ENCODE measurements at regions not wholly inside any gene's neighbourhood (a gene's known extent, or its start where the extent isn't known, plus 50 kb on each side); places are given as distances from the start of the nearest gene placed in this dataset.

DNA sequence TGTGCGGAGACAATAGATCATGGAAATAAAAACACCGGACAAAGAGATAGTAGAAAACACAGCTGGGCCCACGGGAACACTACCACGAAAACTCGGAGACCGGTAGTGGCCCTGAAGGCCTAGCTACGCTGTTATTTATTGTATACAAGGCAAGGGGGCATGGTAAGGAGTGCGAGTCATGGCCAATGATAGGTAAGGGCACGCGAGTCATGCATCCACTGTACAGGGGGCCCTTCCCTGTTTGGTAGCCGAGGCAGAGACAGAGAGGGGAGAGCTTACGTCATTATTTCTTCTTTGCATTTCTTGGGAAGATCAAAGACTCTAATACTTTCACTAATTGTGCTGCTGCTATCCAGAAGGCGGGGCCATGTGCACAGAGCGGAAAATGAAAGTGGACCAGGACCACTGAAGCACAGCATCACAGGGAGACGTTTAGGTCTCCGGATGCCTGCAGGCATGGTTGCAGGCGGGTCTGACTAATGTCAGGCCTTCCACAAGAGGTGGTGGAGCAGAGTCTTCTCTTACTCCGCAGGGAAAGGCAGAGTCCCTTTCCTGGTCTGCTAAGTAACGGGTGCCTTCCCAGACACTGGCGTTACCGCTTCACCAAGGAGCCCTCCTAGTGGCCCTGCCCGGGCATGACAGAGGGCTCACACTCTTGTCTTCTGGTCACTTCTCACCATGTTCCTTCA, 74.4 kb upstream of the ARL4D start:
- peaks cover 43% of the 10 kb centered on the region for H3K4me1 Mint-ChIP-seq (ENCODE audit: low read depth, unreplicated experiment)
- BruUV-seq (replicated peaks) = no TSS peak
- Histone ChIP-seq H3K36me3 (ENCODE audit: control insufficient read depth, insufficient read depth, low read length) (no peaks in the 10 kb centered on the region), H3K9me3 (peaks cover 9% of the 10 kb centered on the region), H3K27me3 (replicated peaks; ENCODE audit: control insufficient read depth, insufficient read depth, low read length) (no peaks in the 10 kb centered on the region), H3K4me3 (ENCODE audit: low read depth, low read length) (no peak overlapping the region), H3K4me1 (peaks cover 50% of the 10 kb centered on the region)
- no peak for DNase-seq
- intact Hi-C loops (cut with micrococcal nuclease; ENCODE audit: unreplicated experiment) = no loop called here
- CTCF ChIA-PET = no interaction called here
- H3K4me3 Mint-ChIP-seq (ENCODE audit: unreplicated experiment) = no peak overlapping the region
- H3K36me3 Mint-ChIP-seq (ENCODE audit: insufficient read depth, unreplicated experiment) = peaks cover 9% of the 10 kb centered on the region
- peak overlapping the region; percentile 57 for H3K27ac Mint-ChIP-seq (ENCODE audit: unreplicated experiment)
- H3K27me3 Mint-ChIP-seq (ENCODE audit: insufficient read depth, unreplicated experiment) = no peaks in the 10 kb centered on the region
- TF ChIP-seq, protein P1, sequence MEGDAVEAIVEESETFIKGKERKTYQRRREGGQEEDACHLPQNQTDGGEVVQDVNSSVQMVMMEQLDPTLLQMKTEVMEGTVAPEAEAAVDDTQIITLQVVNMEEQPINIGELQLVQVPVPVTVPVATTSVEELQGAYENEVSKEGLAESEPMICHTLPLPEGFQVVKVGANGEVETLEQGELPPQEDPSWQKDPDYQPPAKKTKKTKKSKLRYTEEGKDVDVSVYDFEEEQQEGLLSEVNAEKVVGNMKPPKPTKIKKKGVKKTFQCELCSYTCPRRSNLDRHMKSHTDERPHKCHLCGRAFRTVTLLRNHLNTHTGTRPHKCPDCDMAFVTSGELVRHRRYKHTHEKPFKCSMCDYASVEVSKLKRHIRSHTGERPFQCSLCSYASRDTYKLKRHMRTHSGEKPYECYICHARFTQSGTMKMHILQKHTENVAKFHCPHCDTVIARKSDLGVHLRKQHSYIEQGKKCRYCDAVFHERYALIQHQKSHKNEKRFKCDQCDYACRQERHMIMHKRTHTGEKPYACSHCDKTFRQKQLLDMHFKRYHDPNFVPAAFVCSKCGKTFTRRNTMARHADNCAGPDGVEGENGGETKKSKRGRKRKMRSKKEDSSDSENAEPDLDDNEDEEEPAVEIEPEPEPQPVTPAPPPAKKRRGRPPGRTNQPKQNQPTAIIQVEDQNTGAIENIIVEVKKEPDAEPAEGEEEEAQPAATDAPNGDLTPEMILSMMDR (IDR thresholded peaks at IDR 0.05; ENCODE audit: insufficient read depth in 1 of 2, low read depth in 1 of 2, low read length in 1 of 2, severe bottlenecking in 1 of 2, unreplicated experiment in 1 of 2) = no peak
- POLR2A ChIA-PET = no interaction called here
- H3K9me3 Mint-ChIP-seq (ENCODE audit: unreplicated experiment) = no peaks in the 10 kb centered on the region

DNA sequence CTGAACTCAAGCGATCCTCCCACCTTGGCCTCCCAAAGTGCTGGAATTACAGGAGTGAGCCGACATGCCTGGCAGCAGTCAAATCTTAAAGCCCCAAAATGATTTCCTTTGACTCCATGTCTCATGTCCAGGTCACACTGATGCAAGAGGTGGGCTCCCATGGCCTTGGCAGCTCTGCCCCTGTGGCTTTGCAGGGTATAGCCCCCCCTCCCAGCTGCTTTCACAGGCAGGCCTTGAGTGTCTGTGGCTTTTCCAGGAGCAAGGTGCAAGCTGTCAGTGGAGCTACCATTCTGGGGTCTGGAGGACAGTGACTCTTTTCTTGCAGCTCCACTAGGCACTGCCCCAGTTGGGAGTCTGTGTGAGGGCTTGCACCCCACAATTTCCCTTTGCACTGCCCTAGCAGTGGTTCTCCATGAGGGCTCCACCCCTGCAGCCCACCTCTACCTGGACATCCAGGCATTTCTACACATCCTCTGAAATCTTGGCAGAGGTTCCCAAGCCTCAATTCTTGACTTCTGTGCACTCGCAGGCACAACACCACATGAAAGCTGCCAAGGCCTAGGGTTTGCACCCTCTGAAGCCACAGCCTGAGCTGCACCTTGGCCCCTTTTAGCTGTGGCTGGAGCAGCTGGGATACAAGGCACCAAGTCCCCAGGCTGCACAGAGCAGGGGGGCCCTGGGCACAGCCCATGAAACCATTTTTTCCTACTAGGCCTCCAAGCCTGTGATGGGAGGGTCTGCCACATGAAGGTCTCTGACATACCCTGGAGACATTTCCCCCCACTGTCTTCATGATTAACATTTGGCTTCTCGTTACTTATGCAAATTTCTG, 79.3 kb upstream of the ARL4D start:
- Mint-ChIP-seq H3K36me3 (ENCODE audit: insufficient read depth, unreplicated experiment) (peaks cover 9% of the 10 kb centered on the region), H3K4me3 (ENCODE audit: unreplicated experiment) (no peak overlapping the region), H3K27me3 (ENCODE audit: insufficient read depth, unreplicated experiment) (no peaks in the 10 kb centered on the region), H3K4me1 (ENCODE audit: low read depth, unreplicated experiment) (peaks cover 13% of the 10 kb centered on the region), H3K9me3 (ENCODE audit: unreplicated experiment) (no peaks in the 10 kb centered on the region), H3K27ac (ENCODE audit: unreplicated experiment) (no peak overlapping the region)
- intact Hi-C loops (cut with micrococcal nuclease; ENCODE audit: unreplicated experiment) = loop anchor here (5.0 kb wide), 2 partner anchors 297 to 458 kb away; partner anchors contain the start of genes DUSP3 and VAT1
- peaks cover 14% of the 10 kb centered on the region for H3K9me3 ChIP-seq
- ChIA-PET CTCF (interaction anchor here (0.7 kb wide), 1 partner anchor 486 kb away, joined by 4 read pairs; no protein-coding TSS in a partner anchor), POLR2A (interaction anchor here (0.7 kb wide), 1 partner anchor 150 kb away, joined by 6 read pairs; no protein-coding TSS in a partner anchor)
- no TSS peak for BruUV-seq (replicated peaks)
- no peaks in the 10 kb centered on the region for H3K27me3 ChIP-seq (replicated peaks; ENCODE audit: control insufficient read depth, insufficient read depth, low read length)
- no peaks in the 10 kb centered on the region for H3K36me3 ChIP-seq (ENCODE audit: control insufficient read depth, insufficient read depth, low read length)
- no peak overlapping the region for H3K4me3 ChIP-seq (ENCODE audit: low read depth, low read length)
- DNase-seq = no peak
- TF ChIP-seq, protein P1 (IDR thresholded peaks at IDR 0.05; ENCODE audit: insufficient read depth in 1 of 2, low read depth in 1 of 2, low read length in 1 of 2, severe bottlenecking in 1 of 2, unreplicated experiment in 1 of 2) = no peak
- peaks cover 10% of the 10 kb centered on the region for H3K4me1 ChIP-seq

DNA sequence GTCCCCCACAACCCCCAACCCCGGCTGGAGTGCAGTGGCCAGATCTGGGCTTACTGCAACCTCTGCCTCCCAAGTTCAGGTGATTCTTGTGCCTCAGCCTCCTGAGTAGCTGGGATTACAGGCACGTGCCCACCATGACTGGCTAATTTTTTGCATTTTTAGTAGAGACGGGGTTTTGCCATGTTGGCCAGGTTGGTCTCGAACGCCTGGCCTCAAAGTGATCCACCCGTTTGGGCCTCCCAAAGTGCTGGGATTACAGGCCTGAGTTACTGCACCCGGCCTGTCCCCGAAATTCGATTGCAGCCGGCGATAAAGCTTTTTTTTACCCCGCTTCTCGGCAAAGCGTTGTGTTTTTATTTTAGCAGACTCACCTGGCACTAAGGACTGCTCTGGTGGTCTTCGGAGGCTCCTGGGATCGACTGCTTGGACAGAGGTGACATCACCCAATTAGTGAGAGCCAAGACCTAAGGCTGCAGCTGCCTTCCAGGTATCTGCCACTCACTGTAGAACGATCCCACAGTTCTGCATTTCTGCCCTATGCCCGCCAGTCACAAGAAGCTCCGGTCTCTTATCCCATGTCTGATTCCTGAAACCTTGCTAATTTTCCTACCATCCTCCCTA, 82.2 kb upstream of the ARL4D start:
- CTCF ChIA-PET = interaction anchor here (0.5 to 1.0 kb wide), 3 partner anchors 11 to 140 kb away, joined by 3 to 4 read pairs (median 3); partner anchors contain the start of gene TMEM106A
- H3K9me3 Mint-ChIP-seq (ENCODE audit: unreplicated experiment) = no peaks in the 10 kb centered on the region
- no TSS peak for BruUV-seq (replicated peaks)
- Histone ChIP-seq H3K27me3 (replicated peaks; ENCODE audit: control insufficient read depth, insufficient read depth, low read length) (no peaks in the 10 kb centered on the region), H3K4me1 (peaks cover 4% of the 10 kb centered on the region), H3K4me3 (ENCODE audit: low read depth, low read length) (no peak overlapping the region), H3K9me3 (peaks cover 14% of the 10 kb centered on the region), H3K36me3 (ENCODE audit: control insufficient read depth, insufficient read depth, low read length) (no peaks in the 10 kb centered on the region)
- H3K36me3 Mint-ChIP-seq (ENCODE audit: insufficient read depth, unreplicated experiment) = peaks cover 14% of the 10 kb centered on the region
- no peak overlapping the region for H3K4me3 Mint-ChIP-seq (ENCODE audit: unreplicated experiment)
- H3K27me3 Mint-ChIP-seq (ENCODE audit: insufficient read depth, unreplicated experiment) = no peaks in the 10 kb centered on the region
- POLR2A ChIA-PET = interaction anchor here (1.0 to 2.2 kb wide), 4 partner anchors 9 to 104 kb away, joined by 3 to 36 read pairs (median 28); partner anchors contain the start of gene TMEM106A
- no peak for DNase-seq
- TF ChIP-seq, protein P1 (IDR thresholded peaks at IDR 0.05; ENCODE audit: insufficient read depth in 1 of 2, low read depth in 1 of 2, low read length in 1 of 2, severe bottlenecking in 1 of 2, unreplicated experiment in 1 of 2) = no peak
- peaks cover 7% of the 10 kb centered on the region for H3K4me1 Mint-ChIP-seq (ENCODE audit: low read depth, unreplicated experiment)
- intact Hi-C loops (cut with micrococcal nuclease; ENCODE audit: unreplicated experiment) = loop anchor here (2.0 to 5.0 kb wide), 3 partner anchors 192 to 461 kb away; partner anchors contain the start of genes BRCA1, DUSP3 and VAT1
- no peak overlapping the region for H3K27ac Mint-ChIP-seq (ENCODE audit: unreplicated experiment)

Data from Caco-2 (cell line).